ENCODE measurements at regions not wholly inside any gene's neighbourhood (a gene's known extent, or its start where the extent isn't known, plus 50 kb on each side); places are given as distances from the start of the nearest gene placed in this dataset.

DNA sequence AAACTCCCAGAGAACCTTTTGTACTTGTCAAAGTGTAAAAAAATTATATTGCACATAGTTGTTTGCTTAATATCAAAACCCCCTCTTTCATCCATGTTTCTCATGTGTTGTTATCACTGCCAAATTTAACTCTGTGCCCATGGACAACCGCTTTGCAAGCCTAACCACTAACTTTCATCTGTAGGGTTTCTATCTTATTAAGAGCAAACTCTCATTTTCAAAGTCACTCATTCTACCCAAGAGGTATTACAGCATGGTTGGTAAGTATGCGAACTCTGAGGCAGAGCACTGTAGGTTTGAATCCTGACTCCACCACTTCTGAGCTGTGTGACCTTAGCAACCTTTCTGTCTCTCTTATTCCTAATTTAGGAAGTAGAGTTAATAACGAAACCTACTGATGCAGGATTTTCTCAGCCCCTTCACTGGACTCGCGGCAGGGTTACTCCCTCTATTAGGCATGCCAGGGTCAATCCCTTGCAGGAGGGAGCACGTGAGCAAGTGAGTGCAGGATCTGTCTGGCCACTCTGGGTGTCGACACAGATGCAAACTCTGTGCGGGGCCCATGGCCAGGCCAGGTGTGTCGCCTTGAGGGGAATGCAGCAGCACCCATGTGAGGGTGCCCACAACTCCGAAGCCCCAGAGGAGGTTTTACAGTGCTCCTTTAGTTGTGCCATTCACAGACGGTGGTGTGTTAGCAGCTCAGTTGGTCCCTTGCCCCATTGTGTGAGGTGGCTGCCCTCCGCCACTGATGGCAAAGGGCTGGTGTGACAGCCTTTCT, 361.5 kb upstream of the ADGRL2 start:
- H3K27ac ChIP-seq (replicated peaks): no peak overlapping the region
- DNase-seq (ENCODE audit: low read depth in 1 of 2, low spot score in 1 of 2): no peak
- no peak overlapping the region for H3K4me3 ChIP-seq (replicated peaks; ENCODE audit: insufficient read depth, low read length)
- no peaks in the 10 kb centered on the region for H3K27me3 ChIP-seq (ENCODE audit: insufficient read depth, poor library complexity, severe bottlenecking)
- TF ChIP-seq REST (IDR thresholded peaks at IDR 0.05; ENCODE audit: insufficient replicate concordance, low read depth) (no peak), POLR2AphosphoS5 (IDR thresholded peaks at IDR 0.05; ENCODE audit: low read depth) (no peak), SPI1 (IDR thresholded peaks at IDR 0.05; ENCODE audit: borderline replicate concordance, low read depth) (no peak), GABPA (IDR thresholded peaks at IDR 0.05; ENCODE audit: low read depth) (no peak)
- TF ChIP-seq, protein P1, sequence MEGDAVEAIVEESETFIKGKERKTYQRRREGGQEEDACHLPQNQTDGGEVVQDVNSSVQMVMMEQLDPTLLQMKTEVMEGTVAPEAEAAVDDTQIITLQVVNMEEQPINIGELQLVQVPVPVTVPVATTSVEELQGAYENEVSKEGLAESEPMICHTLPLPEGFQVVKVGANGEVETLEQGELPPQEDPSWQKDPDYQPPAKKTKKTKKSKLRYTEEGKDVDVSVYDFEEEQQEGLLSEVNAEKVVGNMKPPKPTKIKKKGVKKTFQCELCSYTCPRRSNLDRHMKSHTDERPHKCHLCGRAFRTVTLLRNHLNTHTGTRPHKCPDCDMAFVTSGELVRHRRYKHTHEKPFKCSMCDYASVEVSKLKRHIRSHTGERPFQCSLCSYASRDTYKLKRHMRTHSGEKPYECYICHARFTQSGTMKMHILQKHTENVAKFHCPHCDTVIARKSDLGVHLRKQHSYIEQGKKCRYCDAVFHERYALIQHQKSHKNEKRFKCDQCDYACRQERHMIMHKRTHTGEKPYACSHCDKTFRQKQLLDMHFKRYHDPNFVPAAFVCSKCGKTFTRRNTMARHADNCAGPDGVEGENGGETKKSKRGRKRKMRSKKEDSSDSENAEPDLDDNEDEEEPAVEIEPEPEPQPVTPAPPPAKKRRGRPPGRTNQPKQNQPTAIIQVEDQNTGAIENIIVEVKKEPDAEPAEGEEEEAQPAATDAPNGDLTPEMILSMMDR (IDR thresholded peaks at IDR 0.05; ENCODE audit: insufficient read depth, low read length): no peak

DNA sequence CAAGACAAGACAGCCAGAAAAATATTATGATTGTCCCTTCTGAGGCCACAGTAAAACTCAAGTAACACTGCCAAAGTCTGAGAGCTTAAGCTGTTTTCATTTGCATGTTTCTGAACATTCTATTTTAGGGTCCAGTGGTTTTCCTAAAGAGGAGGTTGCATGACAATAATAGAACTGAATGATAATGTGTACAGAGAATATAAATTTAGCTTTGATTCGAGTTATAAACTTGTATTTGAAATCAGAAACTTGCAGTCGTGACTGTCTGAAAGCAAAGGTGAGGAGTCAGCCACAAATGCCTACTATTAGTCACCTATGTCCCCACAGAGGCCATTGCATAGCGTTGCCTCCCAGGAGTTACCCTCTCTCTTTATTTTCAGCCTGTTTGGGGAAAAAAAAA, 363.1 kb upstream of the ADGRL2 start:
- TF ChIP-seq, protein P1 (IDR thresholded peaks at IDR 0.05; ENCODE audit: insufficient read depth, low read length): no peak
- TF ChIP-seq POLR2AphosphoS5 (IDR thresholded peaks at IDR 0.05; ENCODE audit: low read depth): no peak
- no peak for TF ChIP-seq SPI1 (IDR thresholded peaks at IDR 0.05; ENCODE audit: borderline replicate concordance, low read depth)
- no peak for TF ChIP-seq REST (IDR thresholded peaks at IDR 0.05; ENCODE audit: insufficient replicate concordance, low read depth)
- H3K27ac ChIP-seq (replicated peaks): no peak overlapping the region
- no peak for DNase-seq (ENCODE audit: low read depth in 1 of 2, low spot score in 1 of 2)
- H3K4me3 ChIP-seq (replicated peaks; ENCODE audit: insufficient read depth, low read length): no peak overlapping the region
- H3K27me3 ChIP-seq (ENCODE audit: insufficient read depth, poor library complexity, severe bottlenecking): no peaks in the 10 kb centered on the region

GRCh38 chr1:81437213-81437612, 363.5 kb upstream of the ADGRL2 start:
- no peak for DNase-seq (ENCODE audit: low read depth in 1 of 2, low spot score in 1 of 2)
- TF ChIP-seq SPI1 (IDR thresholded peaks at IDR 0.05; ENCODE audit: borderline replicate concordance, low read depth) (no peak), POLR2AphosphoS5 (IDR thresholded peaks at IDR 0.05; ENCODE audit: low read depth) (no peak), GABPA (IDR thresholded peaks at IDR 0.05; ENCODE audit: low read depth) (no peak), REST (IDR thresholded peaks at IDR 0.05; ENCODE audit: insufficient replicate concordance, low read depth) (no peak)
- TF ChIP-seq, protein P1 (IDR thresholded peaks at IDR 0.05; ENCODE audit: insufficient read depth, low read length): no peak
- no peak overlapping the region for H3K4me3 ChIP-seq (replicated peaks; ENCODE audit: insufficient read depth, low read length)
- no peak overlapping the region for H3K27ac ChIP-seq (replicated peaks)
- no peaks in the 10 kb centered on the region for H3K27me3 ChIP-seq (ENCODE audit: insufficient read depth, poor library complexity, severe bottlenecking)
